ENCODE measurements at regions not wholly inside any gene's neighbourhood (a gene's known extent, or its start where the extent isn't known, plus 50 kb on each side); places are given as distances from the start of the nearest gene placed in this dataset.

GRCh38 chr13:61954092-61954491, 538.4 kb upstream of the PCDH20 start:
- POLR2A ChIA-PET = no interaction called here
- H3K36me3 ChIP-seq (ENCODE audit: control insufficient read depth in 2 of 2, extremely low read depth in 1 of 2, insufficient read depth in 2 of 2, low read length in 2 of 2) = no peaks in the 10 kb centered on the region
- no peak overlapping the region for H3K27ac ChIP-seq (ENCODE audit: insufficient read depth, low read depth, low read length)
- FAIRE-seq = peak; percentile 38
- intact Hi-C loops (cut with micrococcal nuclease) (loop anchor here (1.0 to 10.0 kb wide), 4 partner anchors 73 to 1327 kb away; no protein-coding TSS in a partner anchor), dilution Hi-C loops (cut with MboI; ENCODE audit: extremely low pct_ligation_motif_present, low sequenced_read_pairs) (no loop called here)
- TF ChIP-seq POLR2A (IDR thresholded peaks at IDR 0.05; ENCODE audit: low read depth, low read length) (no peak), GATA2 (IDR thresholded peaks at IDR 0.05; ENCODE audit: insufficient read depth, insufficient read length, low read depth, low read length) (no peak), MAX (IDR thresholded peaks at IDR 0.05; ENCODE audit: insufficient read depth, insufficient read length) (no peak), POLR2AphosphoS5 (IDR thresholded peaks at IDR 0.05; ENCODE audit: insufficient read depth, low read depth, low read length) (no peak), CTCF (IDR thresholded peaks at IDR 0.05; ENCODE audit: extremely low read depth in 1 of 2, insufficient read depth in 1 of 2, low read depth in 1 of 2, low read length in 2 of 2) (no peak), JUN (IDR thresholded peaks at IDR 0.05; ENCODE audit: borderline replicate concordance, insufficient read depth, insufficient read length, low read depth) (no peak), EZH2 (IDR thresholded peaks at IDR 0.05; ENCODE audit: borderline replicate concordance, low read depth, low read length, severe bottlenecking) (no peak), MYC (IDR thresholded peaks at IDR 0.05; ENCODE audit: low read depth, low read length) (no peak), FOS (IDR thresholded peaks at IDR 0.05; ENCODE audit: borderline replicate concordance, insufficient read depth, low read length) (no peak)
- H4K20me1 ChIP-seq (replicated peaks; ENCODE audit: control insufficient read depth, extremely low read depth, insufficient read depth, low read length) = no peaks in the 10 kb centered on the region
- no peak overlapping the region for H3K9ac ChIP-seq (replicated peaks; ENCODE audit: extremely low read depth, insufficient read depth, low read length)
- CTCF ChIA-PET = interaction anchor here (0.6 to 3.0 kb wide), 14 partner anchors 10 to 1508 kb away, joined by 3 to 65 read pairs (median 5); no protein-coding TSS in a partner anchor
- no peak overlapping the region for H3K4me2 ChIP-seq (ENCODE audit: insufficient read depth, low read length)
- no peaks in the 10 kb centered on the region for H3K79me2 ChIP-seq (ENCODE audit: control insufficient read depth, insufficient read depth, low read length)
- H2AFZ ChIP-seq (ENCODE audit: low read depth, low read length) = no peak overlapping the region
- no peaks in the 10 kb centered on the region for H3K9me3 ChIP-seq (replicated peaks; ENCODE audit: control insufficient read depth, insufficient read depth, low read length)
- BruUV-seq (replicated peaks) = no TSS peak
- peak; percentile 60 for DNase-seq (ENCODE audit: low read depth, low spot score)
- H3K4me1 ChIP-seq (ENCODE audit: control insufficient read depth, extremely low read depth, insufficient read depth, low read length) = no peaks in the 10 kb centered on the region
- no peaks in the 10 kb centered on the region for H3K27me3 ChIP-seq (ENCODE audit: control insufficient read depth in 2 of 2, insufficient read depth in 2 of 2, low read length in 2 of 2)
- H3K4me3 ChIP-seq (replicated peaks in 1 of 3; ENCODE audit: insufficient read depth in 1 of 3, low read depth in 1 of 3, low read length in 3 of 3) = no peak overlapping the region
- H3K9me1 ChIP-seq (replicated peaks; ENCODE audit: control insufficient read depth, extremely low read depth, insufficient read depth, low read length) = no peaks in the 10 kb centered on the region

Data from endothelial cell of umbilical vein (primary cell).